KG1 (cell line): ENCODE measurements at regions not wholly inside any gene's neighbourhood (a gene's known extent, or its start where the extent isn't known, plus 50 kb on each side); places are given as distances from the start of the nearest gene placed in this dataset.
"Not testable (repeated sequence)": the region's sequence is repeated elsewhere in the genome, so short reads cannot be mapped to it uniquely, and the experiment has no call there.

Source experiments
- DNase-seq: peaks from one replicate; lab custom pipeline; 2025; lab: John Stamatoyannopoulos, UW

GRCh38 chr14:34381304-34381703, 80.7 kb downstream of the SPTSSA start:
- not testable (repeated sequence) for DNase-seq

- DNase-seq, result no peak
Observed at GRCh38 chr14:34380471-34380845, 81.6 kb downstream of the SPTSSA start.

DNA sequence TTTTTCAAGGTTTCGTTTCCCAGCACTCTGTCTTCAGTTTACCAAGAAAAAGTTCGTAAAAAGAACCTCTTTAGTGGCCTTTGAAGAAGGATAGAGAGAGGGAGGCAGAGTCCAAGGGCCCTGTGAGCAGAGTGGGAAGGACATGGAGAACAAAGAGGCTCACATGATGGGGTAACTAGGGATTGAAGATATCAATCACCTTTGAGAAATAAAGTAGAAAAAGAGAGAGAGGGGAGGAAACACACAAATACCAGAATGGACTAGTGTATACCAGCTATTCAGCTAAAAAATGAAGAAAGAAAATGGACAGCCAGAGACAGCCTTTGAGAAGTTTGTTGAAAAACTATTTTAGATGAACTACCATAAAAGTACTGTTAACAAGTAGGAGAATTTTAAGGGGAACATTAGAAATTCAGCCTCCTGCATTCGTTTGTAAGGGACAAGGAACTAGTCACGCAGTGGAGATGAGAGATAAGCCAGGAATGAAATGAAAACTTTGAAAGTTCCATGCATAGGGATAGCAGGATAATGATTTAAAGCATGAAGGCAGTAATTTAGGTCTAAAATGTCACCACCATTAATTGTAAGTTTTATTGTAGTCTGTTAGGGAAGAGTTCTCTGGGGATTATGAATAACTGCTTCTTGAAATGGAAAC, 82.1 kb downstream of the SPTSSA start:
- DNase-seq, result no peak

DNA sequence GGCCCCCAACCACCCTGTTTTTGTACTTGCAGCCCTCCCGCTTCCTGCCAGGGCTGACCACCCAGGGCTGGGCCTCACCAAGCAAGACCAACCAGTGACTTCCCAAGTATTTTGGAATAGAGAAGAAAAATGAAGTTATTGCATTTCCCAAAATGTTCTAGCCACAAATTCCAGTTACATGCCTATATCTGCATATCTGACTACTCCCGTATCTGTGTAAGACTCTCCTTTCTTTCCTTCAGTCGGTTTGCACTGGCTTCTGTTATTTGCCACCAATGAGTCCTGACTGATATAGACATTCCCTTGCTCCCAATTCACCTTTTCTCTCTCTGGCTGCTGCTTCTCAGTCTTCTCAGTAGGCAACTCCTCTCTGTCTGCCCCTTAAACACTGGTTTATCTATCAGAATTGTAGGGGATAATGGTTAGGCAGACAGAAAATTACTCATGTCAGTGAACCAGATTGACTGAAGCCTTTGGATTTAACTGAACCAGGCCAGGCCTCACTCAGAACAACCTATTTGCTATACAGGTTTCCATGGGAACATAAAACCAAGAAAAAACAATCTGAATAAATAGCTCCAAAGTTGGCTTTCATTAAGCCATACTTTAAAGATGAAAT, 85.3 kb downstream of the SPTSSA start:
- DNase-seq, result no peak

DNA sequence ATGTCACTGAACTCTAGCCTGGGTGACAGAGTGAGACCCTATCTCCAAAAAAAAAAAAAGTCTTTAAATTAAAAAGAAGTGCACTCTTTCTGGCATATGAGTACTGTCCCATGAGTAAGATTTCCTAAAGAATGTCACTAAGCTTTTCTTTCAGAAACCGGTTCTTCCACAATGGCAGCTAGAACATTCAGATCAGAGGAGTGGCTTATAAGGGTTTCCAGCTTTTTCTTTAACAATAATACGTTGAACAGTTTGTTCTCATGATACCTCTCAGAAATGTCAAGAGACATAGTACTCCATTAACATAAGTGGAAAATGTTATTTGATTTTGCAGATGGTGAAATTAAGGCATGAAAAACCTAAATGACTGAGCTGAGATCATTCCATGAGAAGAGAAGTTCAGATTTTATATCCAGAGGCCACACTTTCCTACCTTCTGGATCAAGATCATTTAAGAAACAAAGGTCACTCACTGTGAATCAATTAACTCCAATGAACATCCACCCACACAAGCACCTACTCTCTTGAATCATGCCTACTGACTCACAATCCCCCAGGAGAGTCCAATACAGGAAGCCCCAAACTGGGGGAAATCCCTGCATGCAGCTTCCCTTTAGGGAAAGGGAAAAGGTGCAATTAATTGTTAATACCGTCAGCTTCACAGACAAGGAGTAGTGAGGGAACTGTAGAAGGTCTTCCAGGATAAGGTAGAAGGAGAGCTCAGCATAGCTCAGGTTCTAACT, 86.9 kb downstream of the SPTSSA start:
- DNase-seq, result no peak

- no peak for DNase-seq
Observed at GRCh38 chr14:34373191-34373590, 88.8 kb downstream of the SPTSSA start.

- DNase-seq, result no peak
Observed at GRCh38 chr14:34372786-34373185, 89.3 kb downstream of the SPTSSA start.

DNA sequence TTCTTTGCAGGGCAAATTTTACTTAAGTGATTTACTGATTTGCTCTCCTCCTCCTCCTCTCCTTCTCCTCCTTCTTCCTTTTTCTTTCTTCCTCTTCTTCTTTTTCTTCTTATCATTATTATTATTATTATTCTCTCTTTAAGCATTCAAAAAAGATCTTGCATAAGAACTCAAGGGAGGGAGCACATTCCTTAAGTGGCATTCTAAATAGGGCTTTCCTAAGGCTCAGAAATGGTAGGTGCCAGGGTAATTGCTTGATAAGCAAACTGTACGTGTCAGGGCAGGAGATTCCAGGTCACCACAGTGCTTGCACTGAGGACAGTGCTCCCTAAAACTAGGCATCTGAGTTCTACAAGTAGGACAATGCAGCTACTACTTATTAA, 92.4 kb downstream of the SPTSSA start:
- no peak for DNase-seq

DNA sequence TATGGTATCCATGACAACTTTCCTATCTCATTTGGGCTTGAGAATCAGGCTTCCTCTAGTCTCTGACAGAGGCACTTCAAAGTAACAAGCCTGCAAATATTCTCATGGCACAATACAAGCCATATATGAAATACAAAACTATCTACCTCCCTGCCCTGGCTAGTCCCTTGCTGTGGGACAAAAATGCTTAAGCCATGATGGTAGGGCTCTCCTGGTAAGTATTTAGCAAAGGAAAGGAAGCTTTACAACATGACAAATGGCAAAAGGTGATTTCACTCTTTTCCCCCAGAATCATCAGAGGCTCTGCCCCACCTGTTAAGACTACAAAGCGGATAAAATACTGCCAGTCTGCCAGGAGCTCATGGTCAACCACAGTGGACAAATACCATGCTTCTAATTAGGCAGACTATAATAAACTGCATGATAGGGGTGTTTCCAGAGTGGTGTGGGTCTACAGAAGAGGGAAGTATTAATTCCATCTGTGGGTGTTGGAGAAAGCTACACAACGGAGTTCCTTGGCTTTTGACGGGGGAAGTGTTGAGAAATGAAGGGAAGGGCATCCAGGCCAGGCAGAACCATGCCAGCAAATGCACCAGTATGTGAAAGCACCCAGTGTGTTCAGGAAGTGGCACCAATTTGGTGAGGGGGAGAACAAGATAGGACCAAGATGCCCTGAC, 92.9 kb downstream of the SPTSSA start:
- no peak for DNase-seq

DNA sequence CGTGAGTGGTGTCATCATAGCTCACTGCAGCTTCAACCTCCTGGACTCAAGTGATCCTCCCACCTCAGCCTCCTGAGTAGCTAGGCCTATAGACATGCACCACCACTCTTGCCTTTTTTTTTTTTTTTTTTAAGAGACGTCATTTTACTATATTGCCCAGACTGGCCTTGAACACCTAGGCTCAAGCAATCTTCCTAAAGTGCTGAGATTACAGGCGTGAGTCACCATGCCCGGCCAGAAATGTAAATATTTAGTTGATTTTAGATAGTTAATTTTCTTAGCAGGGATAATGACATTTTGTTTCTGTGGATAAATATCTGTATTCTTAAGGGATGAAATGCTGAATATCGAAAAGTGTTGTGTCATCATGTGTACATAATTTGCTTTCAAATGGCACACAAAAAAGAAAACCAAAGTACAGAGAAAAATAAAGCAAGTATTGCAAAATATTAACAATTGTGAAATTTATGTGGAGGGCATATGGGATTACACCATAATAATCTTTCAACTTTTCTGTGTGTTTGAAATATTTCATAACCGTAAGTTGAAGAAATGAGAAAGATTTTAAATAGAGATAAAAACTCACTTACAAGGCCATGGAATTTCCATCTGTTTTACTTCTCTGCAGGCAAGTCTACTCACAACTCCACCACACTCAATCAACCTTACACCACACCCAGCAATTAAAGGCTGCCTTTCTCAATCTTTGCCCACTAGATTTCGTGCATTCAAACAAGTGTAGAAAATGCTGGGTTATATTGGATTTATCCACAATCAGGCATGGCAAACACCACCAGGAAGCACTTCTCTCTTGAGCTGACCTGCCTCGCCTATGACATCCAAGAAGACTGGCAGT, 93.7 kb downstream of the SPTSSA start:
- no peak for DNase-seq

DNA sequence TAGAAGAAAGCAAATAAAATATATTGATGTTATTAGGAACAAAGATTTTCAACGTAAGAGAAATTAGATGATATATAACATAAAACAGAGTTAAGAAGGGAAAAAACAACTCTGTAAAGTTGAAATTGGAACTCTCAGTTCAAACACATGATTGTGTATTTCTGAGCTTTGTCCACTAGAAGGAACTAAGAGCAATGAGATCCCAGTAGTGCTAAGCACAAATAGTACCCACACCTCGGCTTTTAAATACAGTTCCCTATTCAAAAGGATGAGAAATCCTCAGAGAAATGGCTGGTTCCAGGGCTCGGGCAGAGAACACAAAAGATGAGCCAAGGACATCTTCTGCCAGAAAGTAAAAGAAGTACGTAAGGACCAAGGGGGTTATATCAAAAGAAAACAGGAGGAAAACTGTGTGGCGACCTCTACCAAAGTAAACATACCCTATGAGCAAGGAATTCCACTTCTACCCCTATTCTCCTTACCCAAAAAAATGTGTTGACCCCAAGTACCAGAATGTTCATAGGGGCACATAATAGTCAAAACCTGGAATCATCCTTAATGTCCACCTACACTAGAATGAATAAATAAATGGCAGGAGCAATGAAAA, 96.6 kb downstream of the SPTSSA start:
- DNase-seq, result no peak

- no peak for DNase-seq
Observed at GRCh38 chr14:34364201-34364600, 97.8 kb downstream of the SPTSSA start.

GRCh38 chr14:34363733-34364134, 98.3 kb downstream of the SPTSSA start:
- DNase-seq, result no peak

DNA sequence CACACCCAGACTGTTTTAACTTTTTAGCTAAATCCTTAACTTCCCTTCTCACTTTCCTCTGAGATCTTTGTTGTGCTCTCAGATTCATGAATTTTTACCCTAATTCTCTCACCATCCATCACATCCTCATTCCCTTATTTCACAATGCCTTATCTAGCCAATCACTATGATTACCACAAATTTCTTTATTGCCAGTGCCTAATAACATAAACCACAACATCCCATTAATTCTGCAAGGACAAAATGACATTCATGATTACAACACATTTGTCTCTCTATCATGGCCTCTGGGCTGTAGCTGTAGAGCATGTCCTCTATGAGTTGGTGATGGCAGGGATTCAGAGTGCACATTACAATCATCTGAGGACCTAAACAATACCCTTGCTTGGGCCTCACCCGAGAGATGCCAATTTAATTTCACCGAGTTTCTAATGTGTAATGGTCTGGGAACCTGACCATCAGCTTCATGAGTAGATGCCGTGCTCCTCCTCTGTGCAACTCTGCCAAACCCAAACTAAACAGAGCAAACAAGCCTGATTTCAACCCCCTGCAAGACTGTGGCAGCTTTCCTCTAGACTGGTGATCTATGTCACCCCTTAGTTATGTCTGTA, 99.3 kb downstream of the SPTSSA start:
- DNase-seq, result no peak

- no peak for DNase-seq
Observed at GRCh38 chr14:34361504-34362011, 100.5 kb downstream of the SPTSSA start.

DNA sequence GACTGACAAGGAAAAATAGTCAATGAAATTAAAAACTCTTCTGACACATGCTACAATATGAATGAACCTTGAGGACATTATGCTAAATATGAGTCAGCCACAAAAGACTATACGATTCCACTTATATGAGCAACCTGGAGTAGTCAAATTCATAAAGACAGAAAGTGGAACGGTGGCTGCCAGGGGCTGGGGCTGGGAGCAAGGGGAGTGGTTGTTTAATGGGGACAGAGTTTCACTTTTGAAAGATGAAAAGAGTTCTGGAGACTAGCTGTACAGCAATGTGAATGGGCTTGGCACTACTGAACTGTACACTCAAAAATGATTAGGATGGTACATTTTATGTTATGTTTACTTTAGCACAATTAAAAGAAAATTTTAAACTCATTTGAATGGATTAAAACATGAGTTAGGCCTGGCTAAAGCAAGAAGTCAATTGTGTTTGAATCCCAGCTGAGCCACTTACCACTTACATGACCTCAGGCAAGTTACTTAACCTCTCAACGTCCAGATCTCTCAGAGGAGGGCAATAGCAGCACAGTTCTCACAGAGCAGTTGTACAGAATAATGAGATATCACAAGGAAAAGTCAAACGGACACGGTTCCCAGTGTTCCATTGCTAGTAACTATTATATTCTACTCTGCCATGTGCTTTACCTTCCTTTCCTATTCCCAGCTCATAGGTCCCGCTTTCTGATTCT, 102.5 kb downstream of the SPTSSA start:
- DNase-seq, result no peak

- DNase-seq, result no peak
Observed at GRCh38 chr14:34356264-34356654, 105.8 kb downstream of the SPTSSA start.

- DNase-seq, result no peak
Observed at GRCh38 chr14:34355584-34356263, 106.3 kb downstream of the SPTSSA start.

GRCh38 chr14:34354556-34354955, 107.5 kb downstream of the SPTSSA start:
- DNase-seq, result no peak

GRCh38 chr14:34350903-34351302, 111.1 kb downstream of the SPTSSA start:
- DNase-seq, result no peak
